ENCODE measurements at regions not wholly inside any gene's neighbourhood (a gene's known extent, or its start where the extent isn't known, plus 50 kb on each side); places are given as distances from the start of the nearest gene placed in this dataset.
"Not testable (repeated sequence)": the region's sequence is repeated elsewhere in the genome, so short reads cannot be mapped to it uniquely, and the experiment has no call there.

DNA sequence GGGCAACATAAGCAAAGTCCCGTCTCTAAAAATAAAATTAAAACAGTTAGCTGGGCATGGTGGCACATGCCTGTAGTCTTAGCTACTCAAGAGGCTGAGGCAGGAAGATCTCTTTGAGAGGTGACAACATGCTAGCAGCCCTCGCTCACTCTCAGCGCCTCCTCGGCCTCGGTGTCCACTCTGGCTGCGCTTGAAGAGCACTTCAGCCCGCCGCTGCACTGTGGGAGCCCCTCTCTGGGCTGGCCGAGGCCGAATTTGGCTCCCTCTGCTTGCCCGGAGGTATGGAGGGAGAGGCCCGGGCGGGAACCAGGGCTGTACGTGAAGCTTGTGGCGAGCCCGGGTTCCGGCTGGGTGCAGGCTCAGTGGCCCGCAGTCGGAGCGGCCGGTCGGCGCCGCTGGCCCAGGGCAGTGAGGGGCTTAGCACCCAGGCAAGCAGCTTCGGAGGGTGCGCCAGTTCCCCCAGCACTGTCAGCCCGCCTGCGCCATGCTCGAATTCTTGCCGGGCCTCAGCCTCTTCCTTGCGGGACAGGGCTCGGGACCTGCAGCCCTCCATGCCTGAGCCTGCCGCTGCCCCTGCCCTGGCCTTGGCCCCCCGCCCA is 138.3 kb downstream of the MAP3K21 start:
- DNase-seq (ENCODE audit: low spot score): no peak
- Histone ChIP-seq H3K27me3 (no peaks in the 10 kb centered on the region), H3K9me2 (replicated peaks; ENCODE audit: insufficient read depth) (no peaks in the 10 kb centered on the region), H2AFZ (no peak overlapping the region), H3K27ac (no peak overlapping the region), H3K9me3 (ENCODE audit: low read depth) (no peaks in the 10 kb centered on the region), H3K79me2 (no peaks in the 10 kb centered on the region), H3K4me3 (no peak overlapping the region), H3K4me1 (ENCODE audit: insufficient read depth) (no peaks in the 10 kb centered on the region), H3K36me3 (replicated peaks; ENCODE audit: insufficient read depth, low read depth) (no peaks in the 10 kb centered on the region), H3K4me2 (no peak overlapping the region), H4K20me1 (ENCODE audit: insufficient read depth, poor library complexity, severe bottlenecking) (no peaks in the 10 kb centered on the region)
- TF ChIP-seq EZH2phosphoT487 (IDR thresholded peaks at IDR 0.05; ENCODE audit: low read depth, severe bottlenecking, unreplicated experiment) (no peak), EZH2 (IDR thresholded peaks at IDR 0.05; ENCODE audit: borderline replicate concordance) (no peak)
- TF ChIP-seq, protein P1, sequence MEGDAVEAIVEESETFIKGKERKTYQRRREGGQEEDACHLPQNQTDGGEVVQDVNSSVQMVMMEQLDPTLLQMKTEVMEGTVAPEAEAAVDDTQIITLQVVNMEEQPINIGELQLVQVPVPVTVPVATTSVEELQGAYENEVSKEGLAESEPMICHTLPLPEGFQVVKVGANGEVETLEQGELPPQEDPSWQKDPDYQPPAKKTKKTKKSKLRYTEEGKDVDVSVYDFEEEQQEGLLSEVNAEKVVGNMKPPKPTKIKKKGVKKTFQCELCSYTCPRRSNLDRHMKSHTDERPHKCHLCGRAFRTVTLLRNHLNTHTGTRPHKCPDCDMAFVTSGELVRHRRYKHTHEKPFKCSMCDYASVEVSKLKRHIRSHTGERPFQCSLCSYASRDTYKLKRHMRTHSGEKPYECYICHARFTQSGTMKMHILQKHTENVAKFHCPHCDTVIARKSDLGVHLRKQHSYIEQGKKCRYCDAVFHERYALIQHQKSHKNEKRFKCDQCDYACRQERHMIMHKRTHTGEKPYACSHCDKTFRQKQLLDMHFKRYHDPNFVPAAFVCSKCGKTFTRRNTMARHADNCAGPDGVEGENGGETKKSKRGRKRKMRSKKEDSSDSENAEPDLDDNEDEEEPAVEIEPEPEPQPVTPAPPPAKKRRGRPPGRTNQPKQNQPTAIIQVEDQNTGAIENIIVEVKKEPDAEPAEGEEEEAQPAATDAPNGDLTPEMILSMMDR (IDR thresholded peaks at IDR 0.05; ENCODE audit: poor library complexity): no peak
- WGBS (ENCODE audit: low lambda C conversion rate, missing lambda C conversion rate): 97% methylated on average over 34 of the region's 34 CpGs

DNA sequence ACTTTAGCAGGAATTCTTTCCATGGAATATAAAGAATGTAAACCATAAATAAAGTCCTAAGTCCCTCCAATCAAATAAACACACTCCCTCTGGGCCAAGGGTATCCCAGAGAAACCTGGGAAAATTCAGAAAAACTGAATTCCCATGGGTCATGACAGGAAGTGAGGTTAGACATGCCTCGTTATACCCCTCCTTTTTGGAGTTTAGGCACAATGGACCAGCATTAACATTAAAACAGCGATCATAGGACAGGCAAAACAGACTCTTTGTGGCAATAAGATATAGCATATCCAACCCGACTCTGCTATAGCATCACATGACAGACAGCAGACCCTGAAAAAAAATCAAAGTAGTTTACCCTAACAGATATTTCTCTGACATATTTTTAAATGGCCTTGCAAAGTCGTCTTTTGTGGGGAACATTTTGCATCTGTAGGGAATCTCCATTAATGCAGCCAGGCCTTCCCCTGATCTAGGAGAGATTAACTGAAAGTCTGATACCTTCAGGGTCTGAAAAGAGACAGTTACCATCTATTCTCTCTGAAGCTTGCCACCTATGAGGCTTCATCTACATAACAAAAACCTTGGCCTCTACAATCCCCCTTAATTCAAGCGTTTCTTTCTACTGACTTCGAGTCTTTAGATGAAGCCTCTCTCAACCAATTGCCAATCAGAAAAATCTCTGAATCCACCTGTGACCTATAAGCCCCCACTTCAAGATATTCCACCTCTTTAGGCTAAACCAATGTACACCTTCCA is 143.0 kb upstream of the KCNK1 start:
- no peak for DNase-seq (ENCODE audit: low spot score)

DNA sequence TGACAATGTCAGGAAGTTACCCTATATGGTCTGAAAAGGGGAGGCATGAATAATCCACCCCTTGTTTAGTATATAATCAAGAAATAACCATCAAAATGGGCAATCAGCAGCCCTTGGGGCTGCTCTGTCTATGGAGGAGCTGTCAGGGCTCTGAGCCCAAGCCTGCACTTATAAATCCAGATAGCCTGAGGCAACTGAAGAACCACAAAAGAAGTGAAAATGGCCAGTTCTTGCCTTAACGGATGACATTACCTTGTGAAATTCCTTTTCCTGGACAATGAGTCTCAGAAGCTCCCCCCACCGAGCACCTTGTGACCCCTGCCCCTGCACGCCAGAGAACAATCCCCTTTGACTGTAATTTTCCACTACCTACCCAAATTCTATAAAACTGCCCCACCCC is 142.1 kb upstream of the KCNK1 start:
- not testable (repeated sequence) for H3K9me2 ChIP-seq (replicated peaks; ENCODE audit: insufficient read depth); H4K20me1 ChIP-seq (ENCODE audit: insufficient read depth, poor library complexity, severe bottlenecking); H3K36me3 ChIP-seq (replicated peaks; ENCODE audit: insufficient read depth, low read depth); H3K27me3 ChIP-seq; H3K4me2 ChIP-seq; DNase-seq (ENCODE audit: low spot score); H3K9me3 ChIP-seq (ENCODE audit: low read depth); H3K79me2 ChIP-seq; H2AFZ ChIP-seq; H3K4me3 ChIP-seq
- WGBS (ENCODE audit: low lambda C conversion rate, missing lambda C conversion rate): 70% methylated on average over 3 of the region's 3 CpGs
- Histone ChIP-seq H3K27ac (peak overlapping the region; percentile 98), H3K4me1 (ENCODE audit: insufficient read depth) (peaks cover 14% of the 10 kb centered on the region)

More for the DNA sequence above, 143.0 kb upstream of the KCNK1 start:
- TF ChIP-seq, protein P1 (IDR thresholded peaks at IDR 0.05; ENCODE audit: poor library complexity): no peak
- TF ChIP-seq EZH2 (IDR thresholded peaks at IDR 0.05; ENCODE audit: borderline replicate concordance): no peak
- TF ChIP-seq EZH2phosphoT487 (IDR thresholded peaks at IDR 0.05; ENCODE audit: low read depth, severe bottlenecking, unreplicated experiment): no peak
- Histone ChIP-seq H3K36me3 (replicated peaks; ENCODE audit: insufficient read depth, low read depth) (no peaks in the 10 kb centered on the region), H3K27ac (peak overlapping the region; percentile 98), H3K4me2 (no peak overlapping the region), H3K79me2 (no peaks in the 10 kb centered on the region), H3K4me1 (ENCODE audit: insufficient read depth) (peaks cover 14% of the 10 kb centered on the region), H3K4me3 (no peak overlapping the region), H3K9me2 (replicated peaks; ENCODE audit: insufficient read depth) (no peaks in the 10 kb centered on the region), H2AFZ (no peak overlapping the region), H4K20me1 (ENCODE audit: insufficient read depth, poor library complexity, severe bottlenecking) (no peaks in the 10 kb centered on the region), H3K9me3 (ENCODE audit: low read depth) (no peaks in the 10 kb centered on the region), H3K27me3 (no peaks in the 10 kb centered on the region)
- 76% methylated on average over 6 of the region's 6 CpGs for WGBS (ENCODE audit: low lambda C conversion rate, missing lambda C conversion rate)

DNA sequence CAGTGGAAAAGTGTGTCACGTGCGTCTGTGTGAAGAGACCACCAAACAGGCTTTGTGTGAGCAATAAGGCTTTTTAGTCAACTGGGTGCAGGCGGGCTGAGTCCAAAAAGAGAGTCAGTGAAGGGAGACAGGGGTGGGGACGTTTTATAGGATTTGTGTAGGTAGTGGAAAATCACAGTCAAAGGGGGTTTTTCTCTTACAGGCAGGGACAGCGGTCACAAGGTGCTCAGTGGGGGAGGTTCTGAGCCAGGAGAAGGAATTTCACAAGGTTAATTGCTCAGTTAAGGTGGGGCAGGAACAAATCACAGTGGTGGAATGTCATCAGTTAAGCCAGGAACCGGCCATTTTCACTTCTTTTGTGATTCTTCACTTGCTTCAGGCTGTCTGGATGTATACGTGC is 141.1 kb upstream of the KCNK1 start:
- WGBS (ENCODE audit: low lambda C conversion rate, missing lambda C conversion rate): 58% methylated on average over 7 of the region's 7 CpGs
- Histone ChIP-seq H3K27ac (peak overlapping the region; percentile 98), H3K4me2 (peak overlapping the region; percentile 50), H3K4me1 (ENCODE audit: insufficient read depth) (peaks cover 14% of the 10 kb centered on the region)
- not testable (repeated sequence) for H3K27me3 ChIP-seq; H2AFZ ChIP-seq; H4K20me1 ChIP-seq (ENCODE audit: insufficient read depth, poor library complexity, severe bottlenecking); H3K9me2 ChIP-seq (replicated peaks; ENCODE audit: insufficient read depth); H3K36me3 ChIP-seq (replicated peaks; ENCODE audit: insufficient read depth, low read depth); H3K79me2 ChIP-seq; H3K4me3 ChIP-seq; H3K9me3 ChIP-seq (ENCODE audit: low read depth)
- DNase-seq (ENCODE audit: low spot score): peak; percentile 44
